Nephron progenitor cell (in vitro differentiated cells): ENCODE measurements at regions not wholly inside any gene's neighbourhood (a gene's known extent, or its start where the extent isn't known, plus 50 kb on each side); places are given as distances from the start of the nearest gene placed in this dataset.

Source experiments
- DNase-seq: peaks from one replicate; pipeline ENCODE4 v3.0.0; 2021
- H3K27ac Mint-ChIP-seq: 2 replicates; pipeline ENCODE4 v1.8.0; 2021; ENCODE audit warnings: mild to moderate bottlenecking, moderate library complexity, mixed read lengths
- H3K27me3 Mint-ChIP-seq: 2 replicates; pipeline ENCODE4 v1.8.0; 2021; ENCODE audit warnings: mild to moderate bottlenecking, low read depth, mixed read lengths; ENCODE audit not compliant: poor library complexity
- H3K36me3 Mint-ChIP-seq: 2 replicates; pipeline ENCODE4 v1.8.0; 2021; ENCODE audit warnings: low read depth, mixed read lengths
- H3K4me1 Mint-ChIP-seq: 2 replicates; pipeline ENCODE4 v1.8.0; 2021; ENCODE audit warnings: mixed read lengths
- H3K4me3 Mint-ChIP-seq: 2 replicates; pipeline ENCODE4 v1.8.0; 2021; ENCODE audit warnings: mild to moderate bottlenecking, moderate library complexity, mixed read lengths
- H3K9me3 Mint-ChIP-seq: 2 replicates; pipeline ENCODE4 v1.8.0; 2021; ENCODE audit warnings: mild to moderate bottlenecking, moderate library complexity, mixed read lengths
- CTCF ChIP-seq: fragments of 200-600 bp; sonication (generic); IDR thresholded peaks from 2 replicates; pipeline ENCODE4 v1.5.0; 2021; ENCODE audit warnings: antibody characterized with exemption

GRCh38 chr2:181203916-181204315, 223.5 kb downstream of the UBE2E3 start:
- Mint-ChIP-seq H3K4me1 (no peaks in the 10 kb centered on the region), H3K36me3 (no peaks in the 10 kb centered on the region), H3K9me3 (peaks cover 21% of the 10 kb centered on the region), H3K4me3 (no peak overlapping the region), H3K27ac (no peak overlapping the region), H3K27me3 (no peaks in the 10 kb centered on the region)
- DNase-seq, result no peak
- no peak for TF ChIP-seq CTCF

- no peak for DNase-seq
- H3K4me3 Mint-ChIP-seq, result no peak overlapping the region
- no peaks in the 10 kb centered on the region for H3K27me3 Mint-ChIP-seq
- H3K9me3 Mint-ChIP-seq, result no peaks in the 10 kb centered on the region
- TF ChIP-seq CTCF, result no peak
- no peaks in the 10 kb centered on the region for H3K4me1 Mint-ChIP-seq
- no peaks in the 10 kb centered on the region for H3K36me3 Mint-ChIP-seq
- H3K27ac Mint-ChIP-seq, result no peak overlapping the region
Measured at GRCh38 chr2:181218401-181218821, 238.0 kb downstream of the UBE2E3 start.

- no peaks in the 10 kb centered on the region for H3K9me3 Mint-ChIP-seq
- no peak overlapping the region for H3K27ac Mint-ChIP-seq
- no peaks in the 10 kb centered on the region for H3K27me3 Mint-ChIP-seq
- DNase-seq, result no peak
- H3K36me3 Mint-ChIP-seq, result no peaks in the 10 kb centered on the region
- no peaks in the 10 kb centered on the region for H3K4me1 Mint-ChIP-seq
- no peak overlapping the region for H3K4me3 Mint-ChIP-seq
- no peak for TF ChIP-seq CTCF
Measured at GRCh38 chr2:181223234-181223633, 234.0 kb upstream of the ITGA4 start.

- H3K4me1 Mint-ChIP-seq, result no peaks in the 10 kb centered on the region
- no peak for TF ChIP-seq CTCF
- H3K27me3 Mint-ChIP-seq, result no peaks in the 10 kb centered on the region
- H3K4me3 Mint-ChIP-seq, result no peak overlapping the region
- H3K9me3 Mint-ChIP-seq, result no peaks in the 10 kb centered on the region
- H3K36me3 Mint-ChIP-seq, result no peaks in the 10 kb centered on the region
- H3K27ac Mint-ChIP-seq, result peak overlapping the region; percentile 0
- no peak for DNase-seq
Measured at GRCh38 chr2:181224866-181225265, 232.3 kb upstream of the ITGA4 start.

GRCh38 chr2:181228661-181229060, 228.5 kb upstream of the ITGA4 start:
- H3K4me3 Mint-ChIP-seq, result no peak overlapping the region

More at GRCh38 chr2:181228661-181229060, 228.5 kb upstream of the ITGA4 start:
- DNase-seq, result no peak
- no peaks in the 10 kb centered on the region for H3K27me3 Mint-ChIP-seq
- no peaks in the 10 kb centered on the region for H3K4me1 Mint-ChIP-seq
- H3K9me3 Mint-ChIP-seq, result no peaks in the 10 kb centered on the region
- H3K27ac Mint-ChIP-seq, result no peak overlapping the region
- H3K36me3 Mint-ChIP-seq, result no peaks in the 10 kb centered on the region
- no peak for TF ChIP-seq CTCF
